Endothelial cell of umbilical vein (primary cell): ENCODE measurements at regions not wholly inside any gene's neighbourhood (a gene's known extent, or its start where the extent isn't known, plus 50 kb on each side); places are given as distances from the start of the nearest gene placed in this dataset.

ENCODE experiments used
- BruUV-seq: library from RNA; stranded (reverse); fragments of 400-500 nt; replicated peaks from 2 replicates; lab custom pipeline; 2021; lab: Mats Ljungman, UMichigan
- CTCF ChIA-PET: fragments of 300-600, 350-600 bp; sonication (Branson Sonifier 250); formaldehyde crosslinking; loops from one replicate; lab custom pipeline; 2021; ENCODE audit warnings: antibody characterized with exemption, inconsistent platforms; lab: Charles Lee
- POLR2A ChIA-PET: fragments of 300-600, 350-600 bp; sonication (Branson Sonifier 250); formaldehyde crosslinking; loops from one replicate; lab custom pipeline; 2021; ENCODE audit warnings: antibody characterized with exemption, inconsistent platforms; lab: Charles Lee
- DNase-seq: peaks from one replicate; pipeline ENCODE4 v3.0.0-alpha.2; 2011; ENCODE audit warnings: low read depth, low spot score
- FAIRE-seq: peaks from 2 replicates; lab custom pipeline; 2011; peaks lifted over from hg19 to GRCh38; lab: Jason Lieb, UNC
- H2AFZ ChIP-seq: 2 replicates; pipeline ENCODE4 v1.6.0; 2012; ENCODE audit warnings: low read depth, low read length, control low read depth, inconsistent platforms
- H3K27ac ChIP-seq: 2 replicates; pipeline ENCODE4 v1.5.1; 2011; ENCODE audit warnings: low read depth, mild to moderate bottlenecking, control low read depth, low read length, moderate library complexity; ENCODE audit not compliant: insufficient read depth
- H3K27me3 ChIP-seq, 2 experiments: 2 replicates each; pipeline versions ENCODE4 v1.6.0 to v1.6.1; 2011; ENCODE audit warnings: low read length in 2 of 2, mixed read lengths in 1 of 2; ENCODE audit not compliant: control insufficient read depth in 2 of 2, insufficient read depth in 2 of 2
- H3K36me3 ChIP-seq, 2 experiments: 2 replicates in 1 of 2; 3 replicates in 1 of 2; pipeline ENCODE4 v1.5.1; 2011; ENCODE audit warnings: low read length in 2 of 2, mild to moderate bottlenecking in 1 of 2, moderate library complexity in 1 of 2; ENCODE audit not compliant: control insufficient read depth in 2 of 2, insufficient read depth in 2 of 2; ENCODE audit errors: extremely low read depth in 1 of 2
- H3K4me1 ChIP-seq: 3 replicates; pipeline ENCODE4 v1.5.1; 2011; ENCODE audit warnings: mild to moderate bottlenecking, low read length; ENCODE audit not compliant: control insufficient read depth, insufficient read depth; ENCODE audit errors: extremely low read depth
- H3K4me2 ChIP-seq: 2 replicates; pipeline ENCODE4 v1.6.1; 2011; ENCODE audit warnings: low read length, control low read depth, mixed read lengths; ENCODE audit not compliant: insufficient read depth
- H3K4me3 ChIP-seq, 3 experiments: fragments of 200-600 bp in 1 of 3; sonication (generic), shearing (Covaris generic) in 1 of 3; replicated peaks in 1 of 3; 2 replicates each; pipeline ENCODE4 v1.5.1; 2011 to 2016; ENCODE audit warnings: control low read depth in 3 of 3, low read length in 3 of 3, mild to moderate bottlenecking in 2 of 3, inconsistent platforms in 1 of 3, low read depth in 1 of 3, moderate library complexity in 1 of 3; ENCODE audit not compliant: insufficient read depth in 1 of 3
- H3K79me2 ChIP-seq: 2 replicates; pipeline ENCODE4 v1.6.0; 2012; ENCODE audit warnings: low read length, inconsistent platforms; ENCODE audit not compliant: control insufficient read depth, insufficient read depth
- H3K9ac ChIP-seq: replicated peaks from 2 replicates; pipeline ENCODE3; 2011; ENCODE audit warnings: low read length, control low read depth; ENCODE audit not compliant: insufficient read depth; ENCODE audit errors: extremely low read depth
- H3K9me1 ChIP-seq: replicated peaks from 3 replicates; pipeline ENCODE4 v1.6.0; 2011; ENCODE audit warnings: mild to moderate bottlenecking, low read length; ENCODE audit not compliant: control insufficient read depth, insufficient read depth; ENCODE audit errors: extremely low read depth
- H3K9me3 ChIP-seq: replicated peaks from 2 replicates; pipeline ENCODE4 v1.5.1; 2012; ENCODE audit warnings: low read length, inconsistent platforms; ENCODE audit not compliant: control insufficient read depth, insufficient read depth
- H4K20me1 ChIP-seq: replicated peaks from 2 replicates; pipeline ENCODE3; 2011; ENCODE audit warnings: mild to moderate bottlenecking, low read length; ENCODE audit not compliant: control insufficient read depth, insufficient read depth; ENCODE audit errors: extremely low read depth
- EZH2 ChIP-seq: IDR thresholded peaks from 2 replicates; pipeline ENCODE4 v1.6.1; 2012; ENCODE audit warnings: borderline replicate concordance, low read depth, mild to moderate bottlenecking, moderate library complexity, low read length, inconsistent platforms; ENCODE audit not compliant: severe bottlenecking
- FOS ChIP-seq: IDR thresholded peaks from 2 replicates; pipeline ENCODE4 v1.6.1; 2011; ENCODE audit warnings: mild to moderate bottlenecking, low read length, moderate library complexity, borderline replicate concordance; ENCODE audit not compliant: insufficient read depth
- GATA2 ChIP-seq: IDR thresholded peaks from 2 replicates; pipeline ENCODE4 v1.7.0; 2011; ENCODE audit warnings: low read depth, mild to moderate bottlenecking, moderate library complexity, mixed read lengths, low read length; ENCODE audit not compliant: insufficient read length, insufficient read depth
- JUN ChIP-seq: IDR thresholded peaks from 2 replicates; pipeline ENCODE4 v1.6.1; 2011; ENCODE audit warnings: borderline replicate concordance, low read depth; ENCODE audit not compliant: insufficient read length, insufficient read depth
- MYC ChIP-seq: IDR thresholded peaks from one replicate; pipeline ENCODE4 v1.6.1; 2011; ENCODE audit warnings: mild to moderate bottlenecking, low read depth, low read length
- POLR2A ChIP-seq: IDR thresholded peaks from 2 replicates; pipeline ENCODE4 v1.6.1; 2012; ENCODE audit warnings: low read depth, mild to moderate bottlenecking, control low read depth, low read length
- POLR2AphosphoS5 ChIP-seq: IDR thresholded peaks from 2 replicates; pipeline ENCODE4 v1.6.1; 2012; ENCODE audit warnings: low read depth, mild to moderate bottlenecking, control low read depth, low read length, moderate library complexity; ENCODE audit not compliant: insufficient read depth
- dilution Hi-C: fragments of 300-500 bp; cut with MboI; formaldehyde crosslinking; loops from one replicate; pipeline ENCODE4 v1.15.0; 2019; ENCODE audit warnings: low sequenced_read_pairs; ENCODE audit not compliant: extremely low pct_ligation_motif_present
- intact Hi-C: fragments of 100-400 bp; cut with micrococcal nuclease; formaldehyde crosslinking; loops from one replicate; pipeline ENCODE4 v1.10.0; 2022
- TF ChIP-seq, protein P1 (sequence below), 2 donors: IDR thresholded peaks; 1 replicate in 1 of 2; 2 replicates in 1 of 2; pipeline ENCODE4 v1.5.1; 2011; ENCODE audit warnings: low read length in 2 of 2, mild to moderate bottlenecking in 2 of 2, moderate library complexity in 2 of 2, control low read depth in 1 of 2, inconsistent platforms in 1 of 2, low read depth in 1 of 2; ENCODE audit not compliant: insufficient read depth in 1 of 2; ENCODE audit errors: extremely low read depth in 1 of 2
- TF ChIP-seq, protein P2 (sequence below): IDR thresholded peaks from 2 replicates; pipeline ENCODE4 v1.6.1; 2011; ENCODE audit not compliant: insufficient read depth, insufficient read length

DNA sequence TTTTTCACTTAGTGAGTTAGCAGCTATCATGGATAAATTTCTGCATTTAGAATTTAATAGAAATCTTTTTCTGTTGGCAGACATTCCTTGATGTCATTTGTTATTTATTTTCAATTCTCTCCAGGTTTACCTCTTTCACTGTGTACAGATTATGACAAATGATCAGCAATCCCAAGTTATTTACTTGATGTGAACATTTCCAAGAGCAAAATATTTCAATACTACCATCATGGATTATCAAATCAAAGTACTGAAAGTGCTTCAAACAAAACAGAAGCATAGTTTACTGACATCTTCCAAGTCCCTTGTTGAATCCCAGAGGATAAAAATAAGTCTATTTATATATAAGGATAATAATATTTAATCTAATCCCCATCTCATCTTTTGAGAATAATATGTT lies 852.2 kb upstream of the CITED2 start:
- H3K4me2 ChIP-seq: peak overlapping the region; percentile 73
- peaks cover 15% of the 10 kb centered on the region for H3K4me1 ChIP-seq
- H3K4me3 ChIP-seq: no peak overlapping the region
- no peaks in the 10 kb centered on the region for H3K79me2 ChIP-seq
- H2AFZ ChIP-seq: no peak overlapping the region
- DNase-seq (no peak), FAIRE-seq (no peak)
- no peaks in the 10 kb centered on the region for H3K9me1 ChIP-seq
- H3K36me3 ChIP-seq: no peaks in the 10 kb centered on the region
- intact Hi-C loops: loop anchor here (1.0 to 5.0 kb wide), 3 partner anchors 18 to 1336 kb away; no protein-coding TSS in a partner anchor
- H3K27ac ChIP-seq: peak overlapping the region; percentile 45
- H3K9ac ChIP-seq: no peak overlapping the region
- dilution Hi-C loops: no loop called here
- no peaks in the 10 kb centered on the region for H3K9me3 ChIP-seq
- no peaks in the 10 kb centered on the region for H3K27me3 ChIP-seq
- no peaks in the 10 kb centered on the region for H4K20me1 ChIP-seq
- ChIA-PET CTCF (interaction anchor here (0.7 to 1.2 kb wide), 9 partner anchors 12 to 1326 kb away, joined by 3 to 5 read pairs (median 4); no protein-coding TSS in a partner anchor), POLR2A (interaction anchor here (1.0 to 1.3 kb wide), 2 partner anchors 852 to 855 kb away, joined by 3 to 4 read pairs; partner anchors contain the start of gene CITED2)
- no TSS peak for BruUV-seq
- no peak for TF ChIP-seq POLR2A
- TF ChIP-seq, protein P1, sequence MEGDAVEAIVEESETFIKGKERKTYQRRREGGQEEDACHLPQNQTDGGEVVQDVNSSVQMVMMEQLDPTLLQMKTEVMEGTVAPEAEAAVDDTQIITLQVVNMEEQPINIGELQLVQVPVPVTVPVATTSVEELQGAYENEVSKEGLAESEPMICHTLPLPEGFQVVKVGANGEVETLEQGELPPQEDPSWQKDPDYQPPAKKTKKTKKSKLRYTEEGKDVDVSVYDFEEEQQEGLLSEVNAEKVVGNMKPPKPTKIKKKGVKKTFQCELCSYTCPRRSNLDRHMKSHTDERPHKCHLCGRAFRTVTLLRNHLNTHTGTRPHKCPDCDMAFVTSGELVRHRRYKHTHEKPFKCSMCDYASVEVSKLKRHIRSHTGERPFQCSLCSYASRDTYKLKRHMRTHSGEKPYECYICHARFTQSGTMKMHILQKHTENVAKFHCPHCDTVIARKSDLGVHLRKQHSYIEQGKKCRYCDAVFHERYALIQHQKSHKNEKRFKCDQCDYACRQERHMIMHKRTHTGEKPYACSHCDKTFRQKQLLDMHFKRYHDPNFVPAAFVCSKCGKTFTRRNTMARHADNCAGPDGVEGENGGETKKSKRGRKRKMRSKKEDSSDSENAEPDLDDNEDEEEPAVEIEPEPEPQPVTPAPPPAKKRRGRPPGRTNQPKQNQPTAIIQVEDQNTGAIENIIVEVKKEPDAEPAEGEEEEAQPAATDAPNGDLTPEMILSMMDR (IDR thresholded peaks at IDR 0.05; ENCODE audit: extremely low read depth in 1 of 2, insufficient read depth in 1 of 2, low read depth in 1 of 2, low read length in 2 of 2): no peak
- TF ChIP-seq FOS: no peak
- no peak for TF ChIP-seq EZH2
- no peak for TF ChIP-seq GATA2
- no peak for TF ChIP-seq JUN
- TF ChIP-seq MYC: no peak
- TF ChIP-seq, protein P2, sequence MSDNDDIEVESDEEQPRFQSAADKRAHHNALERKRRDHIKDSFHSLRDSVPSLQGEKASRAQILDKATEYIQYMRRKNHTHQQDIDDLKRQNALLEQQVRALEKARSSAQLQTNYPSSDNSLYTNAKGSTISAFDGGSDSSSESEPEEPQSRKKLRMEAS: no peak
- no peak for TF ChIP-seq POLR2AphosphoS5
